ENCODE measurements at regions not wholly inside any gene's neighbourhood (a gene's known extent, or its start where the extent isn't known, plus 50 kb on each side); places are given as distances from the start of the nearest gene placed in this dataset.

GRCh38 chr4:131366714-131367113 lies 1782.4 kb upstream of the PCDH10 start:
- no TSS peak for BruUV-seq (replicated peaks)
- CTCF ChIA-PET (ENCODE audit: low intra/inter-chr PET ratio) = no interaction called here

More at GRCh38 chr4:131366714-131367113, 1782.4 kb upstream of the PCDH10 start:
- Histone ChIP-seq H2AFZ (ENCODE audit: low read depth, low read length) (no peak overlapping the region), H3K9ac (ENCODE audit: insufficient read depth in 1 of 2, low read depth in 2 of 2, low read length in 2 of 2) (no peak overlapping the region), H3K9me3 (replicated peaks; ENCODE audit: control insufficient read depth, insufficient read depth, low read depth, low read length) (no peaks in the 10 kb centered on the region), H3K27me3 (ENCODE audit: control insufficient read depth in 2 of 2, insufficient read depth in 2 of 2, low read length in 2 of 2) (no peaks in the 10 kb centered on the region), H3K4me1 (replicated peaks in 1 of 2; ENCODE audit: control insufficient read depth in 2 of 2, insufficient read depth in 2 of 2, low read length in 2 of 2) (no peaks in the 10 kb centered on the region), H3K27ac (ENCODE audit: extremely low read depth, low read depth, low read length) (no peak overlapping the region), H3K9me1 (ENCODE audit: control insufficient read depth, insufficient read depth, low read length) (no peaks in the 10 kb centered on the region), H3K4me3 (no peak overlapping the region), H3K79me2 (ENCODE audit: control insufficient read depth, insufficient read depth, low read length) (no peaks in the 10 kb centered on the region), H3K36me3 (ENCODE audit: control insufficient read depth, insufficient read depth, low read length) (no peaks in the 10 kb centered on the region), H3K4me2 (ENCODE audit: insufficient read depth, low read length) (no peak overlapping the region), H4K20me1 (replicated peaks; ENCODE audit: control insufficient read depth, insufficient read depth, low read length) (no peaks in the 10 kb centered on the region)
- POLR2A ChIA-PET = no interaction called here
- FAIRE-seq = no peak
- no peak for ATAC-seq
- no peak for TF ChIP-seq DLX4 (CRISPR knock-in tag; IDR thresholded peaks at IDR 0.05)
- no peak for TF ChIP-seq GTF2E2 (tag; IDR thresholded peaks at IDR 0.05)
- TF ChIP-seq C11orf30 (IDR thresholded peaks at IDR 0.05; ENCODE audit: low read depth) = peak; percentile 26; the same call in 1 of the 2 replicates
- no peak for TF ChIP-seq ZNF699 (CRISPR knock-in tag; IDR thresholded peaks at IDR 0.05; ENCODE audit: insufficient replicate concordance)
- no peak for TF ChIP-seq ARID4B (CRISPR knock-in tag; IDR thresholded peaks at IDR 0.05)
- peak; percentile 44; the same call in 1 of the 2 replicates for TF ChIP-seq ZNF316 (IDR thresholded peaks at IDR 0.05)
- no peak for TF ChIP-seq CTCF (IDR thresholded peaks at IDR 0.05 in 2 of 3, conservative IDR thresholded peaks at IDR 0.05 in 1 of 3; ENCODE audit: insufficient read depth in 2 of 3, low read depth in 1 of 3, low read length in 3 of 3)
- TF ChIP-seq NEUROD1 (IDR thresholded peaks at IDR 0.05; ENCODE audit: borderline replicate concordance, low read depth, low read length, partially characterized antibody) = no peak
- TF ChIP-seq NUFIP1 (IDR thresholded peaks at IDR 0.05; ENCODE audit: partially characterized antibody) = no peak
- TF ChIP-seq BCOR (IDR thresholded peaks at IDR 0.05) = no peak
- peak; percentile 57; the same call in 1 of the 2 replicates for TF ChIP-seq MAFG (tag; conservative IDR thresholded peaks at IDR 0.05)
- intact Hi-C loops (cut with micrococcal nuclease) = no loop called here
- WGBS (ENCODE audit: insufficient coverage, low coverage, missing lambda C conversion rate) = 0% methylated on average over 3 of the region's 3 CpGs
- in situ Hi-C loops (cut with MboI) = no loop called here
- DNase-seq (ENCODE audit: extremely low read depth in 1 of 4, low spot score in 3 of 4) = no peak
